ENCODE measurements at regions not wholly inside any gene's neighbourhood (a gene's known extent, or its start where the extent isn't known, plus 50 kb on each side); places are given as distances from the start of the nearest gene placed in this dataset.
"Not testable (repeated sequence)": the region's sequence is repeated elsewhere in the genome, so short reads cannot be mapped to it uniquely, and the experiment has no call there.

DNA sequence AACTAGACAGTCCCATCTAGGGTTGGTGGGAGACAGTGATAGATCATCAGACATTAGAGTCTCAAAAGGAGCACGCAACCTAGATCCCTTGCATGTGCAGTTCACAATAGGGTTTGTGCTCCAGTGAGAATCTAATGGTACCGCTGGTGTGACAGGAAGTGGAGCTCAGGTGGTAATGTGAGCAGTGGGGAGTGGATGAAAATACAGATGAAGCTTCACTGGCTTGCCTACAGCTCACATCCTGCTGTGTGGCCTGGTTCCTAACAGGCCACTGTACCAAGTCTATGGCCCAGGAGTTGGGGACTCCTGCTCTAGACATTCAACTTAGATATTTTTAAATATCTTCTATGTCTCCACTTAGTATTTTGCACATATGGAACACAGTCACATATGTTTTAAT lies 231.1 kb upstream of the NRIP1 start:
- Histone ChIP-seq H3K9ac (no peak overlapping the region), H3K27ac (no peak overlapping the region), H2AFZ (replicated peaks) (no peak overlapping the region), H3F3A (ENCODE audit: low read depth) (no peaks in the 10 kb centered on the region), H3K9me3 (ENCODE audit: low read depth) (no peaks in the 10 kb centered on the region), H3K79me2 (ENCODE audit: low read depth) (no peaks in the 10 kb centered on the region), H4K20me1 (ENCODE audit: low read depth) (no peaks in the 10 kb centered on the region), H3K36me3 (no peaks in the 10 kb centered on the region), H3K27me3 (no peaks in the 10 kb centered on the region), H3K4me3 (no peak overlapping the region), H3K4me2 (no peak overlapping the region), H3K4me1 (peaks cover 6% of the 10 kb centered on the region)
- H3K27me3 Mint-ChIP-seq (ENCODE audit: insufficient read depth, low read depth) = peaks cover 2% of the 10 kb centered on the region
- H3K4me3 Mint-ChIP-seq = no peak overlapping the region
- no peak for TF ChIP-seq EZH2 (IDR thresholded peaks at IDR 0.05)
- TF ChIP-seq EZH2phosphoT487 (IDR thresholded peaks at IDR 0.05) = no peak
- TF ChIP-seq, protein P1, sequence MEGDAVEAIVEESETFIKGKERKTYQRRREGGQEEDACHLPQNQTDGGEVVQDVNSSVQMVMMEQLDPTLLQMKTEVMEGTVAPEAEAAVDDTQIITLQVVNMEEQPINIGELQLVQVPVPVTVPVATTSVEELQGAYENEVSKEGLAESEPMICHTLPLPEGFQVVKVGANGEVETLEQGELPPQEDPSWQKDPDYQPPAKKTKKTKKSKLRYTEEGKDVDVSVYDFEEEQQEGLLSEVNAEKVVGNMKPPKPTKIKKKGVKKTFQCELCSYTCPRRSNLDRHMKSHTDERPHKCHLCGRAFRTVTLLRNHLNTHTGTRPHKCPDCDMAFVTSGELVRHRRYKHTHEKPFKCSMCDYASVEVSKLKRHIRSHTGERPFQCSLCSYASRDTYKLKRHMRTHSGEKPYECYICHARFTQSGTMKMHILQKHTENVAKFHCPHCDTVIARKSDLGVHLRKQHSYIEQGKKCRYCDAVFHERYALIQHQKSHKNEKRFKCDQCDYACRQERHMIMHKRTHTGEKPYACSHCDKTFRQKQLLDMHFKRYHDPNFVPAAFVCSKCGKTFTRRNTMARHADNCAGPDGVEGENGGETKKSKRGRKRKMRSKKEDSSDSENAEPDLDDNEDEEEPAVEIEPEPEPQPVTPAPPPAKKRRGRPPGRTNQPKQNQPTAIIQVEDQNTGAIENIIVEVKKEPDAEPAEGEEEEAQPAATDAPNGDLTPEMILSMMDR (IDR thresholded peaks at IDR 0.05) = no peak
- DNase-seq (ENCODE audit: low spot score) = no peak
- H3K27ac Mint-ChIP-seq = no peak overlapping the region
- no peaks in the 10 kb centered on the region for H3K36me3 Mint-ChIP-seq
- H3K9me3 Mint-ChIP-seq = peaks cover 7% of the 10 kb centered on the region
- peaks cover 40% of the 10 kb centered on the region for H3K4me1 Mint-ChIP-seq

DNA sequence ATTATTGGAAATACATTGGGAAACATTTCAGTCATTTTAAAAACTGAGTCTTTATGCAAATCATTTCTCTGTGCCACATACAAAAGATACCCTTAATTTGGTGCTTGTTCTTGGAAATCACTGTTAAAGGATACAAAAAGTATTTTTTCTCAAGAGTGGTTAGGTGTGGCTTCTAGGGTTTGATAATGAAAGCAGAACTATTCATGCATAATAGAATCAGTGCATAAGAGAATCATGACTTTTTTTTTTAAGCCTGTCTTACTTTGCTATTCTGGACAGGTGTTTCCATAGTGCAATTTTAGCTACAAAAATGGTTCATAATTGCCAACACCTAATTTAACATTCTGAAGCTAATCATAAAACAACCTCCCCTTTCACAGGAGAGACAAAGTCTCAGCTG lies 233.0 kb upstream of the NRIP1 start:
- Histone ChIP-seq H3K36me3 (no peaks in the 10 kb centered on the region), H3K27ac (no peak overlapping the region), H3K9me3 (ENCODE audit: low read depth) (no peaks in the 10 kb centered on the region), H4K20me1 (ENCODE audit: low read depth) (no peaks in the 10 kb centered on the region), H3K27me3 (no peaks in the 10 kb centered on the region), H2AFZ (replicated peaks) (no peak overlapping the region), H3K4me1 (peaks cover 5% of the 10 kb centered on the region), H3K4me2 (no peak overlapping the region), H3K9ac (no peak overlapping the region), H3K4me3 (no peak overlapping the region), H3K79me2 (ENCODE audit: low read depth) (no peaks in the 10 kb centered on the region), H3F3A (ENCODE audit: low read depth) (no peaks in the 10 kb centered on the region)
- H3K9me3 Mint-ChIP-seq = peaks cover 24% of the 10 kb centered on the region
- TF ChIP-seq EZH2phosphoT487 (IDR thresholded peaks at IDR 0.05) = no peak
- no peak for TF ChIP-seq EZH2 (IDR thresholded peaks at IDR 0.05)
- TF ChIP-seq, protein P1 (IDR thresholded peaks at IDR 0.05) = no peak
- no peaks in the 10 kb centered on the region for H3K27me3 Mint-ChIP-seq (ENCODE audit: insufficient read depth, low read depth)
- no peak for DNase-seq (ENCODE audit: low spot score)
- no peak overlapping the region for H3K4me3 Mint-ChIP-seq
- H3K36me3 Mint-ChIP-seq = peaks cover 9% of the 10 kb centered on the region
- peak overlapping the region; percentile 51 for H3K27ac Mint-ChIP-seq
- peaks cover 26% of the 10 kb centered on the region for H3K4me1 Mint-ChIP-seq

DNA sequence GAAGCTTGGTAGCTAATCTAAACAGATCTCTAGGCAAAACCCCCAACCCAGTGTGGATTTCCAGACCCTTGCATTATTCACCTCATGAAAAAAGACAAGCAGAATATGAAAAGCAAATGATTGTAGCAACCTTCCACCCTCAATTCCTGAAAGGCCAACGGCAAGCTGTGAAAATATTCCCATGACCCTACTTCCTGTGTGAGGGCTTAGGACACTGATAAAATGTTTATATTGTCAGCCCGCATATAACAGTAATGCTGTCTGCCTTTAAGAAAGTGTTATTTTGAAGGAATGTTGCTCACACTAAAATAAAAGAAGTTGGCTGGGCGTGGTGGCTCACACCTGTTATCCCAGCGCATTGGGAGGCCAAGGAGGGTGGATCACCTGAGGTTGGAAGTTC lies 233.5 kb upstream of the NRIP1 start:
- TF ChIP-seq EZH2 (IDR thresholded peaks at IDR 0.05) = no peak
- TF ChIP-seq, protein P1 (IDR thresholded peaks at IDR 0.05) = no peak
- TF ChIP-seq EZH2phosphoT487 (IDR thresholded peaks at IDR 0.05) = no peak
- H3K27me3 ChIP-seq = no peaks in the 10 kb centered on the region

DNA sequence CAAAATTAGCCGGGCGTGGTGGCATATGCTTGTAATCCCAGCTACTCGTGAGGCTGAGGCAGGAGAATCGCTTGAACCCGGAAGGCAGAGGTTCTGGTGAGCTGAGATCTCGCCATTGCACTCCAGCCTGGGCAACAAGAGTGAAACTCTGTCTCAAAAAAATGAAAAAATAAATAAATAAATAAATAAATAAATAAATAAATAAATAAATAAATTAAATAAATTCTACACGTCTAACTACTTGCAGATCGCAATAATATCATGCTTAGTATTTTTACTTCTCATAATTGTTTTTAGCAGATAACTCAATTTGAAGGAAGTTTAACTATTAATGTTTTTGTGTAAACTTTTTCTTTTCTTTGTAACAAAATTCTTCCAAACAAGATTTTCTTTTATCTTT lies 234.0 kb upstream of the NRIP1 start:
- not testable (repeated sequence) for H3K4me2 ChIP-seq; H3K36me3 Mint-ChIP-seq; H3K27me3 ChIP-seq; H3F3A ChIP-seq (ENCODE audit: low read depth); H3K79me2 ChIP-seq (ENCODE audit: low read depth); H2AFZ ChIP-seq (replicated peaks); H3K9ac ChIP-seq; H3K4me3 ChIP-seq; DNase-seq (ENCODE audit: low spot score); H3K27ac Mint-ChIP-seq; H3K27me3 Mint-ChIP-seq (ENCODE audit: insufficient read depth, low read depth); H3K9me3 ChIP-seq (ENCODE audit: low read depth); H3K36me3 ChIP-seq; H4K20me1 ChIP-seq (ENCODE audit: low read depth); H3K4me3 Mint-ChIP-seq; H3K27ac ChIP-seq
- H3K9me3 Mint-ChIP-seq = peaks cover 25% of the 10 kb centered on the region
- H3K4me1 Mint-ChIP-seq = peaks cover 18% of the 10 kb centered on the region
- peaks cover 12% of the 10 kb centered on the region for H3K4me1 ChIP-seq

More for the DNA sequence above, 233.5 kb upstream of the NRIP1 start:
- H3F3A ChIP-seq (ENCODE audit: low read depth) = no peaks in the 10 kb centered on the region
- no peak for DNase-seq (ENCODE audit: low spot score)
- H3K4me3 ChIP-seq = no peak overlapping the region
- H2AFZ ChIP-seq (replicated peaks) = no peak overlapping the region
- no peaks in the 10 kb centered on the region for H3K79me2 ChIP-seq (ENCODE audit: low read depth)
- H3K27ac ChIP-seq = no peak overlapping the region
- no peaks in the 10 kb centered on the region for H3K36me3 ChIP-seq
- H3K9me3 ChIP-seq (ENCODE audit: low read depth) = no peaks in the 10 kb centered on the region
- no peak overlapping the region for H3K4me2 ChIP-seq
- Mint-ChIP-seq H3K4me1 (peaks cover 22% of the 10 kb centered on the region), H3K36me3 (peaks cover 9% of the 10 kb centered on the region), H3K27ac (peak overlapping the region; percentile 51), H3K4me3 (no peak overlapping the region), H3K27me3 (ENCODE audit: insufficient read depth, low read depth) (no peaks in the 10 kb centered on the region), H3K9me3 (peaks cover 24% of the 10 kb centered on the region)
- no peaks in the 10 kb centered on the region for H4K20me1 ChIP-seq (ENCODE audit: low read depth)
- peaks cover 10% of the 10 kb centered on the region for H3K4me1 ChIP-seq
- H3K9ac ChIP-seq = no peak overlapping the region

Measured in neural progenitor cell (in vitro differentiated cells).